Sigmoid colon (tissue), 4 donors: ENCODE measurements at regions not wholly inside any gene's neighbourhood (a gene's known extent, or its start where the extent isn't known, plus 50 kb on each side); places are given as distances from the start of the nearest gene placed in this dataset.

Source experiments
- EP300 ChIP-seq, 4 donors: sonication (generic); formaldehyde crosslinking; IDR thresholded peaks; one replicate each; pipeline ENCODE4 v1.6.1; 2017; ENCODE audit warnings: antibody characterized with exemption in 4 of 4
- POLR2A ChIP-seq, 2 donors: fragments of 450-650 bp; IDR thresholded peaks; one replicate each; pipeline ENCODE4 v1.6.1; 2016; ENCODE audit warnings: antibody characterized with exemption in 2 of 2, mild to moderate bottlenecking in 2 of 2, moderate library complexity in 2 of 2
- POLR2AphosphoS5 ChIP-seq, 4 donors: sonication (generic); formaldehyde crosslinking; IDR thresholded peaks; one replicate each; pipeline ENCODE4 v1.6.1; 2017; ENCODE audit warnings: antibody characterized with exemption in 4 of 4
- TF ChIP-seq, protein P1 (sequence below), 4 experiments: fragments of 450-650 bp in 3 of 4; fragments of 200-600 bp in 1 of 4; IDR thresholded peaks; one replicate each; pipeline ENCODE4 v1.5.1; 2016 to 2019; ENCODE audit warnings: antibody characterized with exemption in 4 of 4, mild to moderate bottlenecking in 3 of 4, moderate library complexity in 2 of 4

DNA sequence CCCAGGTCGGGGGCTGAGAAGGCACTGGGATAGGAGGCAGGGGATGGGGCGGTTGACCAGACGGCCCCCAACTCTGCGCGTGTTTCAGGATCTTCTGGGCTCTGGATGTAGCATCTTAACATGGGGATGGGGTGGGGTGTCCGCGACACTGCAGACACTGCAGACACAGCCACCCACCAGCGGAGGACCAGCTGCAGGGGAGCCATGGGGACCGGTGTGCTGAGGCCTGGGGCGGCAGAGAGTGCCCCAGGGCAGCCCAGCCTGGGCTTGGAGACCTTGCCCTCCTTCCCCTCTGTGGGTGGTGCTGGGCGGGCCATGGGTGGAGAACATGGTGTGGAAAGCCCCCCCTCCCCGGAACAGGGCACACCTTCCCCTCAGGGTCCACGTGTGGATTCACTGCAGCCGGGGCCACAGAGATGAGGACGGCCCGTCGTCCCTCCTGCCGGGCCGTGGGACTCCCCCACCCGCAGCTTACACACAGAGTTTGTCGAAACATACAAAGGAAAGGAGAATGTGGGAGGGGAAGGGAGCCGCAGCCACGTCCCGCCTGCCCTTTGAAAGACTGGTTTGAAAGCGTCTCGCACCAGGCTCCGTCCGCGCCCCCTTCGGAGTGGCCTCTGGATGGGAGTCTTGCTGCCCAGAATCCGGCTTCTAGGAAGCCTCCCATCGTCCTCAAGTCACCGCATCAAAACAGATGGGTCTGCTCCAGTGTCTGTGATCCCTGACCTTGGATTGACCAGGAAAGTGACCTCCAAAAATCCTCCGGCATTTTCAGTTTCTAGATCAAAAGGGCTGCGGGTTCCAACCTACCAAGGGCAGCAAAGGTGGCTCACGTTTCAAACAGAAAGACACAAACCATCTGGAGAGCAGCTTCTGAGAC, 91.5 kb upstream of the TCERG1L start:
- TF ChIP-seq POLR2AphosphoS5 (IDR thresholded peaks at IDR 0.05) (no peak), POLR2A (IDR thresholded peaks at IDR 0.05) (no peak), EP300 (IDR thresholded peaks at IDR 0.05) (no peak)
- TF ChIP-seq, protein P1, sequence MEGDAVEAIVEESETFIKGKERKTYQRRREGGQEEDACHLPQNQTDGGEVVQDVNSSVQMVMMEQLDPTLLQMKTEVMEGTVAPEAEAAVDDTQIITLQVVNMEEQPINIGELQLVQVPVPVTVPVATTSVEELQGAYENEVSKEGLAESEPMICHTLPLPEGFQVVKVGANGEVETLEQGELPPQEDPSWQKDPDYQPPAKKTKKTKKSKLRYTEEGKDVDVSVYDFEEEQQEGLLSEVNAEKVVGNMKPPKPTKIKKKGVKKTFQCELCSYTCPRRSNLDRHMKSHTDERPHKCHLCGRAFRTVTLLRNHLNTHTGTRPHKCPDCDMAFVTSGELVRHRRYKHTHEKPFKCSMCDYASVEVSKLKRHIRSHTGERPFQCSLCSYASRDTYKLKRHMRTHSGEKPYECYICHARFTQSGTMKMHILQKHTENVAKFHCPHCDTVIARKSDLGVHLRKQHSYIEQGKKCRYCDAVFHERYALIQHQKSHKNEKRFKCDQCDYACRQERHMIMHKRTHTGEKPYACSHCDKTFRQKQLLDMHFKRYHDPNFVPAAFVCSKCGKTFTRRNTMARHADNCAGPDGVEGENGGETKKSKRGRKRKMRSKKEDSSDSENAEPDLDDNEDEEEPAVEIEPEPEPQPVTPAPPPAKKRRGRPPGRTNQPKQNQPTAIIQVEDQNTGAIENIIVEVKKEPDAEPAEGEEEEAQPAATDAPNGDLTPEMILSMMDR (IDR thresholded peaks at IDR 0.05), result no peak
